Activated CD4-positive, alpha-beta T cell treated with anti-CD3 and anti-CD28 coated beads, Interleukin-2, Interleukin-4, amounts not matched to agents 100 ng/mL and 50 ng/mL, durations not matched to agents 16 hours and 8 hours (primary cell): ENCODE measurements at regions not wholly inside any gene's neighbourhood (a gene's known extent, or its start where the extent isn't known, plus 50 kb on each side); places are given as distances from the start of the nearest gene placed in this dataset.

Source experiments
- DNase-seq: peaks from one replicate; pipeline ENCODE4 v3.0.0-alpha.2; 2020; ENCODE audit warnings: low spot score

- no peak for DNase-seq
Observed at GRCh38 chr9:81489046-81489445, 200.3 kb downstream of the TLE1 start.

GRCh38 chr9:81480828-81481604, 208.3 kb downstream of the TLE1 start:
- no peak for DNase-seq

GRCh38 chr9:81479573-81479972, 209.8 kb downstream of the TLE1 start:
- no peak for DNase-seq

GRCh38 chr9:81477669-81478068, 211.7 kb downstream of the TLE1 start:
- DNase-seq: no peak

- no peak for DNase-seq
Observed at GRCh38 chr9:81476813-81477490, 212.4 kb downstream of the TLE1 start.

GRCh38 chr9:81474792-81475191, 214.6 kb downstream of the TLE1 start:
- no peak for DNase-seq

GRCh38 chr9:81474125-81474524, 215.2 kb downstream of the TLE1 start:
- DNase-seq: no peak

- DNase-seq: no peak
Observed at GRCh38 chr9:81473708-81474107, 215.6 kb downstream of the TLE1 start.

GRCh38 chr9:81473206-81473605, 216.1 kb downstream of the TLE1 start:
- DNase-seq: no peak

- no peak for DNase-seq
Observed at GRCh38 chr9:81472701-81473100, 216.6 kb downstream of the TLE1 start.

GRCh38 chr9:81470864-81471263, 218.5 kb downstream of the TLE1 start:
- DNase-seq: no peak

GRCh38 chr9:81468084-81468595, 221.2 kb downstream of the TLE1 start:
- no peak for DNase-seq

- no peak for DNase-seq
Observed at GRCh38 chr9:81466981-81467380, 222.4 kb downstream of the TLE1 start.

- no peak for DNase-seq
Observed at GRCh38 chr9:81465468-81466011, 223.8 kb downstream of the TLE1 start.

GRCh38 chr9:81462801-81463200, 226.5 kb downstream of the TLE1 start:
- DNase-seq: no peak

- DNase-seq: no peak
Observed at GRCh38 chr9:81461196-81461595, 228.2 kb downstream of the TLE1 start.

- DNase-seq: no peak
Observed at GRCh38 chr9:81460693-81461092, 228.7 kb downstream of the TLE1 start.

GRCh38 chr9:81459591-81459990, 229.8 kb downstream of the TLE1 start:
- no peak for DNase-seq

GRCh38 chr9:81456431-81457006, 232.8 kb downstream of the TLE1 start:
- DNase-seq: no peak

- DNase-seq: no peak
Observed at GRCh38 chr9:81455462-81456219, 233.7 kb downstream of the TLE1 start.

GRCh38 chr9:81445331-81445921, 243.9 kb downstream of the TLE1 start:
- DNase-seq: no peak

GRCh38 chr9:81431641-81432040, 257.7 kb downstream of the TLE1 start:
- no peak for DNase-seq
